Panc1 (cell line): ENCODE measurements at regions not wholly inside any gene's neighbourhood (a gene's known extent, or its start where the extent isn't known, plus 50 kb on each side); places are given as distances from the start of the nearest gene placed in this dataset.

Source experiments
- POLR2AphosphoS5 ChIP-seq: IDR thresholded peaks from 2 replicates; pipeline ENCODE4 v1.6.1; 2012; ENCODE audit warnings: mild to moderate bottlenecking, low read depth, low read length, moderate library complexity
- TCF7L2 ChIP-seq: IDR thresholded peaks from 2 replicates; pipeline ENCODE4 v1.6.1; 2011; ENCODE audit warnings: mild to moderate bottlenecking, low read depth, low read length, inconsistent platforms

DNA sequence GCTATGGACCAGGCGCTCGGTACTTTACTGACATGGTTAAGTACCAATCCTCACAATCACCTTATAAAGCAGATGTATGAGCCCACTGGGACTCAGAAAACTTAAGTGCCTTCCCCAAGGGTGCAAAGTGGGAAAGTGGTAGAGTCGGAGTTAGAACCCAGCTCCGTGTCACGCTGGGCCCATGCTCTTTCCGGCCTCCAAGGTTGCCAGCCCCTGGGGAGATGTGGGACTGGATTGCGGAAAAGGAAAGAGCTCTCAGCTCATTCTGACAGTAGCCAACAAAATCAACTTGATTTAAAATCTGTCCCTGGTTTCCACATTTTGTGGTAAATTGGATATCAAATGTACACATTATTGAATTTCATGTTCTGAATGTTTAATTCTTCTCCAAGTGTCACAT, 403.8 kb downstream of the DCDC2C start:
- no peak for TF ChIP-seq POLR2AphosphoS5
- TF ChIP-seq TCF7L2: no peak
